ENCODE measurements at regions not wholly inside any gene's neighbourhood (a gene's known extent, or its start where the extent isn't known, plus 50 kb on each side); places are given as distances from the start of the nearest gene placed in this dataset.
"Not testable (repeated sequence)": the region's sequence is repeated elsewhere in the genome, so short reads cannot be mapped to it uniquely, and the experiment has no call there.

GRCh38 chr10:109633017-109633416, 290.3 kb downstream of the XPNPEP1 start:
- TF ChIP-seq CTCF (conservative IDR thresholded peaks at IDR 0.05; ENCODE audit: low read length); EZH2phosphoT487 (IDR thresholded peaks at IDR 0.05; ENCODE audit: borderline replicate concordance, low read depth, low read length): not testable (repeated sequence)

All from OCI-LY7 (cell line).